KG1 (cell line): ENCODE measurements at regions not wholly inside any gene's neighbourhood (a gene's known extent, or its start where the extent isn't known, plus 50 kb on each side); places are given as distances from the start of the nearest gene placed in this dataset.

ENCODE experiments used
- DNase-seq: peaks from one replicate; lab custom pipeline; 2025; lab: John Stamatoyannopoulos, UW

- DNase-seq = no peak
Observed at GRCh38 chr4:126691797-126692196, 941.0 kb upstream of the INTU start.

- DNase-seq = no peak
Observed at GRCh38 chr4:126697748-126698147, 935.0 kb upstream of the INTU start.

DNA sequence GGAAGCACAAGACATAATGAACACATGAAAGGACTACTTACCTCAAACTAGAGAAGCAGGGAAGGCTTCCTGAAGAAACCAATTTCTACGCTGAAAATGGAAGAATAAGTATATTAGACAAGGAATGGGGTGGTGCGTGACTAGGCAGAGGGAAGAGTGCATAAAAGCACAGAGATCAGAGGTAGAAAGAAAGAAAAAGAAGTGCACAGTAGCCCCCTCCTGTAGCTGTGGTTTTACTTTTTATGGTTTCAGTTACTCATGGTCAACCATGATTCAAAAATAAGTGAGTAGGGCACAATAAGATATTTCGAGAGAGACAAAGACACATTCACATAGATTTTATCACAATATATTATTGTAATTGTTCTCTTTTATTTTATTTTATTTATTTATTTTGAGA, 934.5 kb upstream of the INTU start:
- DNase-seq = no peak

- DNase-seq = no peak
Observed at GRCh38 chr4:126701756-126702155, 931.0 kb upstream of the INTU start.

- DNase-seq = no peak
Observed at GRCh38 chr4:126702747-126703146, 930.0 kb upstream of the INTU start.

DNA sequence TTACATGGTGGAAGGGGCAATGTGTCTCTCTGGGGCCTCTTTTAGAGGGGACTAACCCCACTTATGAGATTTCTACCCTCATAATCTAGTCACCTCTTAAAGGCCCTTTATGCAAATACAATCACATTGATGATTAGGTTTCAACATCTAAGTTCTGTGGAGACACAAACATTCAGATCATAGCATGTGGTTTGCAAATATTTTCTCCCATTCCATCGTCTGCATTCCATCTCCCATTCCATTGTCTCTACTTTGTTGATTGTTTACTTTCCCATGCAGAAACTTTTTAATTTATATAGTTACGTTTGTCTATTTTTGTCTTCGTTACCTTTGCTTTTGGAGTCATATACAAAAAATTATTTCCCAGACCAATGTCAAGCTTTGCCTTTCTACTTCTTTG, 927.5 kb upstream of the INTU start:
- DNase-seq = no peak

DNA sequence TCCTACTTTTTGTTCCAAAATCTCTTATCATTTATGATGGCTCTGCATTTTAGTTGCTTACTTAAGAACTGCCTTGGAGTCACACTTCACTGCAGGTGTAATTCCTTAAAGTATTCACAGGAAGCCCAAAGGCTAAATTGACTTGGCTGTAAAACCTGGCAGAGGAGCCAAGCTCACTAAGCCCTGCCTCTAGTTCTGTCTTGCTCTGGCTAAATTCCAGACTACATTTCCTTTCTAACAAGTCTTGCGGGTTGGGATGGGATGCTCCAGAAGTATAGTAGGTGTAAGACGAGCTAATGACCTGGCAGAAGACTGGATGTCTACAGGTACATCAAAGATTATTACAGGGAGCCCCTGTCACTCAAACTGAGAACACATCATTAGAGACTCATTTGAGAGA, 924.0 kb upstream of the INTU start:
- DNase-seq = no peak

DNA sequence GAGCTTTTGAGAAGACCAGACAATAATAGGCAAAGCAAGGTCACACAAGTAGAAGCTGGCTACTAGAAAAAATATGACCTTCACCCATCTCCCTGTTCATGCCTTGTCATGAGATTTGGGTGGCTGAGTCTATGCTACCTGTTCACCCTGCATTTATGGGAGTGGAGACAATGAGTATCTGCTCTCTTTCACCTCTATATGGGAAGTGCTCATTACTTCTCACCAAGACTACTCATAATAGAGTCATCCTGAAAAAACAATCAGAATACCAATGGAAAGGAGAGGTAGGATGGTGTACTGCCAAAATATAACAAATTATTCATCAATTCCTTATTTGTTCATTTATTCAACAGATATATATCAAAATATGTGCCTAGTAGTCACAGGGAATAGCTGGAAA, 921.8 kb upstream of the INTU start:
- no peak for DNase-seq

DNA sequence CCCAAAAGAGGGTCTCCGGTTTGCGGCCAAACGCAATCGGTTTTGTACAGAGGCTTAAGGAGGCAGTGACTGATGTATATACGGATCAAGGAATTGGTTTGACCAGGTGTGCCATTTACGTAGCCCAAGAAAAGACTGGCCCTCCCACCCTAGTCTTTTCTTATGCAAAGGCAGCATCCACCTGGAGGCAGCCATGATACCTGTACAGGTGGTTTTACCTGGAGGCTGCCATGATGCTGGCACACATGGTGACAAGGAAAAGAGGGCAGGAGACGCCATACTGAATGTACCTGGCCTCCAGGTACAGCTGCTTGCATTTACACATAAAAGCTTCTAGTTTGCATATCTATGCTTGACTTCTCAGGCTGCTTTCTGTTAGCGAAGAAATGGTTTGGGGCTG, 917.7 kb upstream of the INTU start:
- no peak for DNase-seq

DNA sequence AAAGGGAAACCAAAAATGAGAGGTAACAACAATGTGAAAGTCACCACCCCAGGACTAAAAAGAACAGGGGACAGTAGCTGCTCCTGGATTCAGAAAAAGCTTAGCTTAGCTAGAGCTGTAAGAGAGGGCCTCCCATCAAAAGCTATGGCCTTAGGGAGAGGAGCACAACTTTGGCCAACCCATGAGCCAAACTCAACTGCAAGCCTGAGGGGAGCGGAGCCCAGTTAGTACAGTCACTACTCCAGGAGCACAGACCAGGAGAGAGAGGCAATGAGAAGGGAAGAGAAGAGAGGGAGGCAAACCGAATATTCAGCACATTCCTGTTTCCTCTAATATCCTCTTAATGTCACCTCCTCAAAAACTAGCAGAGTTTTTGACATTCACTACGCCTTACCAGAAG, 917.1 kb upstream of the INTU start:
- DNase-seq = no peak

DNA sequence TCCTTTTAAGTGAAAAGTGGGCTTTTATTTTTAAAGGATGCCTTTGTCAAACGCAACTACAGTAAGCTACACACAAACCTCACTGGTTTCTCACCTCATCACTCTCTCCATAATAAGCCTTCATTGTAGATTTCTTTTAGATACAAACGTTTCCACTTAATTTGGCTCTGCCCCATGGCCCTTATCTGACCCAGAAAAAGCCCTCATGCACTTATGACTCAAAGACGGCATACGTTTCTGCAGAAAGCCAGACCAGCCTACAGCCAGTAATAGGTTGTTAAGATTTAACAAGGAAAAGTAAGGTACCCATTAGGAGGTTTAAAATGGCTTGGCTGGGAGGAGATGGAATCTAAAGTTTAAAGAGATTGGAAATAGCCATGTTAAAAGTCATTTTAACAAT, 914.6 kb upstream of the INTU start:
- DNase-seq = no peak

- DNase-seq = no peak
Observed at GRCh38 chr4:126719852-126720251, 912.9 kb upstream of the INTU start.

DNA sequence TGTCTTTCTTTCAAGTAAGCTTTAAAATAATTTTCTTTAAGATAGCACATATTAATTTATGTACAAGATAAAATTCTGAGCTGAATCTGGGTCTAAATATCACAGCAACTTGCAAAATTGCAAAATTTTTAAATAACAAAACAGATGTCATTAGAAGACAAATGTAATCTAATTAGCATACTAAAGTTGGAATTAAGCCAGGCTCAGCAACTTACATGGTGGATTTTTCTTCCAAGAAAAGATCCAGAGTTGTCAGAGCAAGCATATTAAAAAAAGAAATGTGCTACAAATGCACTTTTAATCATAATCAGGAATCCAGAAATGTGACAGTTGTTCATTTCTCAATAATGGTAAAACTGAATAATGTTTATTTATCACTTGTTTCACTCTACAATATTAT, 906.9 kb upstream of the INTU start:
- no peak for DNase-seq

DNA sequence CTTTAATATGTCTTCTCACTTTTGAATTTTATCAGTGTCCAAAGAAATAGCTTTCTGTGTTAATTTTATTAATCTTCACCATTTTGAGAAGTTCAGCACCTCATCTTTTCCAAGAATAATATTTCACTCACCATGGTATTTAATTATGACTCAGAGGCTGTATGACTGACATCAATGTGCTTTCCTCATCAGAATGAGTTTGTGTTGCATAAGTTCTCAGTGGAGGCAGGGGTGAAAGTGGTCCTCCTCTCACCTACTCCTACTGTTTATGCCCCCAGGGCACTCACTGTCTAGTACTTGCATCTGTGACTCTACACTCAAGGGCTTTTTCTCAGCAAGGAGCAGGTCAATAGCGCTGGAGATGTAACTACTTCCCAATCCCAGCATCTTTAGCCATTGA, 905.3 kb upstream of the INTU start:
- no peak for DNase-seq

GRCh38 chr4:126731062-126731461, 901.7 kb upstream of the INTU start:
- DNase-seq = no peak

DNA sequence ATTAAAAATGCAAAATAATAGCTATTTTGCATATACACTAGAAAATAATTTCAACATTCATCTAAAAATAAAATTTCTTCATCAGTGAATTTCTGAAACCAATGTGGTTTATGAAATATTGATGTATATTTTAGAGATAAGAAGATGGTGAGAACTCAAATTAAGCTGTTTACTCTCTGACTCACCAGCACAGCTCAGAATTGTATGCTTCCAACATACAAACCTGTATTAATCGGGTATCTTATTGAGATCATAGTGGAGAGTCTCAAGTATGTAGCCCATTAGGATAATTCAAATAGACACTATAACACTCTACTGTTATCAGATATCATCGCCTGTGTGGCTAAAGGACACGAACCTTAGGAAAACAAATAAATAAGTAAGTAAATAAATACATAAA, 899.5 kb upstream of the INTU start:
- no peak for DNase-seq

DNA sequence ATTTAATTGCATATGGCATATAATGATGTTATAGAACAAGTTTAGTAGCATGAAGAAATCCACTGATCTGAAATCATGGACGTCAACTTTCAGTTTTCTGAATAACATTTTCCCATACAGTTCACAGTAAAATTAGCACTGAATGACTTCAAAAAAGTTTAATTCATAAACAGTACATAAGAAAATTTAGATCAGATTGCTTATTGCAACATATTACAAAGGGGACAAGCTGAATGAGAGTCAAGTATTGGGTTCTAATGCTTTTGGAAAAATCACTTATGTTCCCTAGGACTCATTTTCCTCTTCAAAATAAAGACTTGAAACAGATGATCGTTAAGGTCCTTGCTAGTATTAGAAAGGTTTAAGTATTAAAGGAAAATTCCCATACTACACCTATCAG, 898.3 kb upstream of the INTU start:
- no peak for DNase-seq

DNA sequence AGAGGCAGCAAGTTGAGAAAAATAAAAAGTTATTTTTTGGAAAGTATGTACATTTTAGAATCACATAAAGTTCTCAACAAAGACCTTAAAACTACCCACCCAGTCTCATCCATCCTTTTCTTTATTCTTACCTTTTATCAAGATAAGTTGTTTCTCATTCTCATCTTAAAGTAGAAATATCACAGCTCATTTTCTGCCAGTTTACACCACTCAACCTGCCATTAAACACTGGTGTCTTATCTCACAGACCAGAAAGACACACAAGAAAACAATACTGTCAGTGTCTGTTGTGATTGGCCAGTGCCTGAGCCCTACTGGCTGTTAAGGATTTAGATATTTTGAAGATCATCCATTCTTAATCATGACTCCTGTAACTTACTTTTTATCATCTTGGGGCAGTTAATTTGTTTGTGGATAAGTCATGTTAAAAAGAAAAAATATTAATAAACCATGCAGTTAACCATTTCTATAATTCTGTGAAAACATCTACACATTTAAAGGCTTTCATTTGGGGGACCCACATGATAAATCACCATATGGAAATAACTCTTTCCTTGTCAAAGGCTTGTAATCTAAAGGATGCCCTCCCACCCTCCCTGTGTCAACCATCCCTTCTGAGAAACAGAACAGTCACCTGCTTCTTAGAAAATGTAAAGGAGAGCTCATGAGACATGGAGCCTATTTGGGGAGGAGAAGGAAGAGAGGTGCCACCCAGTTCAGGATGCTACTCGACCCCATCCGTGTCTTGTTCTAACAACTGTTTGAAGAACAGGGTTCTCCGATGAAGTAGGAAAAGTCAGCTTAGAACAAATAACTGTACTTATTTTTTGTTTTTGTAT, 897.2 kb upstream of the INTU start:
- no peak for DNase-seq

- DNase-seq = no peak
Observed at GRCh38 chr4:126736133-126736518, 896.6 kb upstream of the INTU start.

DNA sequence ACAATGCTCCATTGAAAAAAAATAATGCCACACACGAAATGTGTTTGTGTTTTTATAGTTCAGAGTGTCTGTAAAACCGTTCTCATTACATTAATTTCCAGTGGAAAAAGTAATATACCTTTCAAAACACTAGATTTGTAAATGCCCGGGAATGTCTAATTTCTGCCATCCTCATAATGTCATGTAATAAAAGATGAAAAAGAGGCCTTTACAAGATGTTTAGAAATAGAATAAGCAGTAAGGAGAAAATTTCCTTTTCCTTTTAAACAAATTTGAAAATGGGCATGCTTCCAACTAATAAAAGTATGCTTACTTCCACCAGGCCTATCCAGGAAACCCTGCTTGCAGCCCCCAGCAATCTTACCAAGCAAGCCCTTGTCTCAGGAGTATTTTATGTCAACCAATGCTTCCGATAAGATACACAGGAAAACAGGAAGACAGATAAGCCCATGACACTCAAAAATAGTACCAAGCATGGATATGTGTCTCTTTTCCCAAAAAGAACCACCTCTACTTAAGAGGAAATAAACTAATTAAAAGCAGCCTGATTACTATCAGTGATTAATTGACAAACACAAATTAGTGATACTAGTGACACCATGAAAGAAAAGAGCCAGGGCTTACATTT, 894.7 kb upstream of the INTU start:
- DNase-seq = no peak

GRCh38 chr4:126738527-126738923, 894.2 kb upstream of the INTU start:
- DNase-seq = no peak

- DNase-seq = no peak
Observed at GRCh38 chr4:126738926-126739325, 893.8 kb upstream of the INTU start.

DNA sequence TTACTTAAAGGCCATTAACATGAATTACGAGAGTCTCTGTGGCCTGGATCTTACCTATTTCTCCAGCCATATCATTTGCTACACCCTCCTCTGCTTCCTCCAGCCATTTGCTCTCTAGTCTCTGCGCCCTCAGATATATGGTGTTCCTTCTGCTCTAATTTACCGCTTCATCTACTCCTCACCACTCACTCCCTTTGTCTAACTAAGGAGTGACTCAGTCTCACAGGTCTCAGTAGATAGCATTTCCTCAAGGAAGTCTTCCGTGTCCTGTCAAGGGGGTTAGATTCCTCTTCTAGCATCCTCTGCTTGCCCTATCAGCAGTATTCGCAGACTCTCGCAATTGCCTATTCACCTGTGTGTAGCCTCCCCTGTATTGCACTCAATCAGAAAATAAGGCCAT, 892.1 kb upstream of the INTU start:
- no peak for DNase-seq

DNA sequence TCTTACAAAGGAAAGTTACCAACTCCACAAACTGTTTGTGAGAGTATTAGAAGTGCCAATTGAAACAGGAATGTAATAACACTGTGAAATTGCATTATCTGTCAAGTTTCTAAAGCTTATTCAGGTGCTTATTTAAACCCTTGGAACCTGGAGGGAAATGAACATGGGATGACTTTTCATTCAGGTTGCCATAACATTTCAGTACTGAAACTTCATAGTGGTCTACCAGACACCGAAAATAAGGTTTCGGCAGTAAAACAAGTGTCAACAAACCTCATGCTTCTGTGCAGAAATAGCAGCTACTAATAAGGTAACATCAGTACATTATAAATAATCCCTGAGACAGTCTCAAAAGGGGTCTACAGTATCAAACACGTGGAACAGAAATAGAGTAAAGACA, 890.7 kb upstream of the INTU start:
- no peak for DNase-seq
